ENCODE measurements at regions not wholly inside any gene's neighbourhood (a gene's known extent, or its start where the extent isn't known, plus 50 kb on each side); places are given as distances from the start of the nearest gene placed in this dataset.

- H3K27ac ChIP-seq = no peak overlapping the region
- in situ Hi-C loops (cut with MboI; ENCODE audit: low sequenced_read_pairs in 4 of 4) = no loop called here
- H3K9me3 ChIP-seq = no peaks in the 10 kb centered on the region
- no peak for ATAC-seq
- H3K4me1 ChIP-seq = peaks cover 0 to 3% of the 10 kb centered on the region in 2 donors
- DNase-seq = no peak
- TF ChIP-seq CTCF (IDR thresholded peaks at IDR 0.05 in 4 of 5, conservative IDR thresholded peaks at IDR 0.05 in 1 of 5) (no peak), POLR2A (IDR thresholded peaks at IDR 0.05) (no peak)
- intact Hi-C loops (cut with DNase I; ENCODE audit: low total_unique reads) = no loop called here
- H3K4me3 ChIP-seq = no peak overlapping the region
- H3K36me3 ChIP-seq = no peaks in the 10 kb centered on the region
- no peaks in the 10 kb centered on the region for H3K27me3 ChIP-seq
These were observed 464.7 kb upstream of the IGFBP3 start for GRCh38 chr7:46385662-46386309.

DNA sequence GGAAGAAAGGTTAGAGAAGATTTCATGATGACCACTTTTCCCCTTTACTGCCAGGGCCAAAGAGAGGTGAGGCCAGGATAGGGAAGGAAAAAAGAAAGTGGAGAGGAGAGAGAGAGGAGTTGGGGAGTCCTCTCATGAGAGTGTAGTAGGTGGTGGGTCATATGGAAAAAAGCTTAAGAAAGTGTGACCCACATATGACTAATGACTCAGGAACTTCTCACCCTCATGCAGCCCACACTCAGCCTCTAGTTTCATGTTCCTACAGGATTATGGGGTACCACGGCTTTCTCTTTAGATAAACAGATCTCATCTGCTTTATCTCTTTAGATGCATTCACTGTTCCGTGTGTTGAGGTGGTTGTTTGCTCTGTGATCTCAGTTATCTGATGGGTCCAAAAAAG lies 462.5 kb upstream of the IGFBP3 start:
- Histone ChIP-seq H3K9me3 (no peaks in the 10 kb centered on the region), H3K36me3 (no peaks in the 10 kb centered on the region), H3K4me3 (no peak overlapping the region), H3K27me3 (no peaks in the 10 kb centered on the region), H3K27ac (no peak overlapping the region), H3K4me1 (no peaks in the 10 kb centered on the region)
- ATAC-seq (no peak), DNase-seq (no peak)
- in situ Hi-C loops (cut with MboI; ENCODE audit: low sequenced_read_pairs in 4 of 4) = no loop called here
- intact Hi-C loops (cut with DNase I; ENCODE audit: low total_unique reads) = no loop called here
- no peak for TF ChIP-seq CTCF (IDR thresholded peaks at IDR 0.05 in 4 of 5, conservative IDR thresholded peaks at IDR 0.05 in 1 of 5)
- TF ChIP-seq POLR2A (IDR thresholded peaks at IDR 0.05) = no peak

DNA sequence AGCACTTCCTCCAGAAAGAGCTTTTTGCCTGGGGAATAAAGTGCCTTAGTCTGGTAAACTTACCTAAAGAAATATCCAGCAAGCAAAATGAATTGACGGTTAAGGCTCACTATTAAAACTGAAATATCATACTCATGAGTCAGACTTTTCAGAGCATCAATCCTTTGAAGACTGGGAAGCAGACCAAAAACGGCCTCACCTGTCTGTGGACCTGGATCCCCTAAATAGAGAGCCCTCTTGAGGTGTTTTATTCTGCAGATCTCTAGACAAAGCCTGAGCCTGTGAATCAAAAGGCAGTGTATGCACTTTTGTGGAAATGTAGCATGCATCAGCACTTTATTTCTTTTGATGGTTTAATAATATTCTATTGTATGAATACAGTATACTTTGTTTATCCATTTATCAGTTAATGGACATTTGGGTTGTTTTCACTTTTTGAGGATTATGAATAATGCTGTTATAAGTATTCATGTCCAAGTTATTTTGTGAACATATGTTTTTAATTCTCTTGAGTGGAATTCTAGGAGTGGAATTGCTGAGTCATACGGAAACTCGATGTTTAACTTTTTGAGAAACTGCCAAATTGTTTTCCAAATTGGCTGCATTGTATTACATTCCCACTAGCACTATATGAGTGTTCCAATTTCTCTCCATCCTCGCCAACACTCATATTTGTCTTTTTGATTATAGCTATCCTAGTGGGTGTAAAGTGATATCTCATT lies 449.0 kb upstream of the IGFBP3 start:
- in situ Hi-C loops (cut with MboI; ENCODE audit: low sequenced_read_pairs in 4 of 4) = no loop called here
- no peak overlapping the region for H3K27ac ChIP-seq

DNA sequence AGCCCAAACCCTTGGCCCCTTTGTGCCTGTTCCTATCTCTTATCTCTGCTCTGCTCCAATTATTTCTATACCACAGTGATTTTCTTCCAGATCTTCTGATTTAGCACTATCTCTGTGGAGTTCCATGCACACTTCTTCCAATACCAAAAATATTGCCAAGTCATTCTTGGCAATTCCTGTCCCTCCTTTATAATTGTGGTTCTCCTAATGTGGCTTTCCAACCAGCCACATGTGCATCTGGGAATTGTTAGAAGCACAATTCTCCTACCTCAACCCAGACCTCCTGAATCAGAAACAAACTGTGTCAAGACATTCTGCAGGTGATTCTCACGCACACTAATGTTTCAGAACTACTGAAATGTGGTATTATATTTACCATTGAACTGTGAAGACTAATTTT lies 447.8 kb upstream of the IGFBP3 start:
- Histone ChIP-seq H3K36me3 (no peaks in the 10 kb centered on the region), H3K4me1 (no peaks in the 10 kb centered on the region), H3K4me3 (no peak overlapping the region), H3K9me3 (no peaks in the 10 kb centered on the region), H3K27me3 (no peaks in the 10 kb centered on the region), H3K27ac (no peak overlapping the region)
- ATAC-seq (no peak), DNase-seq (no peak)
- intact Hi-C loops (cut with DNase I; ENCODE audit: low total_unique reads) = no loop called here
- in situ Hi-C loops (cut with MboI; ENCODE audit: low sequenced_read_pairs in 4 of 4) = no loop called here
- TF ChIP-seq CTCF (IDR thresholded peaks at IDR 0.05 in 4 of 5, conservative IDR thresholded peaks at IDR 0.05 in 1 of 5) (no peak), POLR2A (IDR thresholded peaks at IDR 0.05) (no peak)

More for the DNA sequence above, 449.0 kb upstream of the IGFBP3 start:
- no peak overlapping the region for H3K4me3 ChIP-seq
- ATAC-seq (no peak), DNase-seq (no peak)
- H3K36me3 ChIP-seq = no peaks in the 10 kb centered on the region
- H3K27me3 ChIP-seq = no peaks in the 10 kb centered on the region
- intact Hi-C loops (cut with DNase I; ENCODE audit: low total_unique reads) = no loop called here
- no peaks in the 10 kb centered on the region for H3K4me1 ChIP-seq
- TF ChIP-seq POLR2A (IDR thresholded peaks at IDR 0.05) (no peak), CTCF (IDR thresholded peaks at IDR 0.05 in 4 of 5, conservative IDR thresholded peaks at IDR 0.05 in 1 of 5) (no peak)
- no peaks in the 10 kb centered on the region for H3K9me3 ChIP-seq
